A549 (cell line): ENCODE measurements at regions not wholly inside any gene's neighbourhood (a gene's known extent, or its start where the extent isn't known, plus 50 kb on each side); places are given as distances from the start of the nearest gene placed in this dataset.

Experiments used
- ATAC-seq, 2 experiments: fragments of 200-7000 bp in 1 of 2; fragments of >200 bp in 1 of 2; cut with Nextera tagmentation in 1 of 2; cut with Tn5 transposase in 1 of 2; 3 replicates each; pipeline versions ENCODE4 v1.8.0 to v1.9.1; 2018 to 2020; ENCODE audit warnings: mild to moderate bottlenecking in 1 of 2, moderate library complexity in 1 of 2
- CTCF ChIA-PET: fragments of 300-600 bp; sonication (Branson Sonifier 250); formaldehyde crosslinking; extraction: SDS; loops from one replicate; lab custom pipeline; 2021; ENCODE audit warnings: antibody characterized with exemption, inconsistent platforms; lab: Yijun Ruan, JAX
- POLR2A ChIA-PET: fragments of 350-600 bp; formaldehyde crosslinking; extraction: SDS; loops from one replicate; lab custom pipeline; 2021; ENCODE audit warnings: antibody characterized with exemption, inconsistent platforms; lab: Yijun Ruan, JAX
- DNase-seq, 2 experiments: peaks; one replicate each; pipeline versions ENCODE4 v3.0.0 to v3.0.0-alpha.2; 2011 to 2016; ENCODE audit warnings: low read depth in 1 of 2, low spot score in 1 of 2
- FAIRE-seq: peaks from 2 replicates; lab custom pipeline; 2011; peaks lifted over from hg19 to GRCh38; lab: Jason Lieb, UNC
- H3K27ac ChIP-seq, 2 experiments: fragments of >200 bp; sonication (Bioruptor Twin); formaldehyde crosslinking; 3 replicates each; pipeline ENCODE4 v1.5.1; 2016 to 2017
- H3K4me1 ChIP-seq: fragments of >200 bp; sonication (Bioruptor Twin); formaldehyde crosslinking; 3 replicates; pipeline ENCODE4 v1.6.1; 2016
- H3K4me2 ChIP-seq: fragments of >200 bp; sonication (Bioruptor Twin); formaldehyde crosslinking; 3 replicates; pipeline ENCODE4 v1.6.1; 2016
- H3K4me3 ChIP-seq: fragments of >200 bp; sonication (Bioruptor Twin); formaldehyde crosslinking; 3 replicates; pipeline ENCODE4 v1.5.1; 2016
- H3K9me3 ChIP-seq: fragments of >200 bp; sonication (Bioruptor Twin); formaldehyde crosslinking; 3 replicates; pipeline ENCODE4 v1.6.1; 2016
- BCL3 ChIP-seq: fragments of >200 bp; sonication (Bioruptor Twin); formaldehyde crosslinking; IDR thresholded peaks from 3 replicates; pipeline ENCODE4 v1.6.1; 2016
- CEBPB ChIP-seq, 2 experiments: fragments of >200 bp in 1 of 2; sonication (Bioruptor Twin) in 1 of 2; formaldehyde crosslinking in 1 of 2; IDR thresholded peaks; 2 replicates each; pipeline ENCODE4 v1.6.1; 2012 to 2016
- CHD2 ChIP-seq: fragments of 150-350 bp; IDR thresholded peaks from 2 replicates; pipeline ENCODE4 v1.6.1; 2014; ENCODE audit warnings: low read length; ENCODE audit not compliant: partially characterized antibody
- EP300 ChIP-seq, 2 experiments: fragments of >200 bp; sonication (Bioruptor Twin); formaldehyde crosslinking; IDR thresholded peaks; 2 replicates in 1 of 2; 3 replicates in 1 of 2; pipeline ENCODE4 v1.6.1; 2016 to 2017
- ESRRA ChIP-seq: fragments of 150-350 bp; IDR thresholded peaks from 2 replicates; pipeline ENCODE4 v1.6.1; 2014; ENCODE audit warnings: mild to moderate bottlenecking, low read length, borderline replicate concordance
- FOSL2 ChIP-seq, 2 experiments: fragments of 450-650 bp in 1 of 2; fragments of >200 bp in 1 of 2; sonication (Bioruptor Twin) in 1 of 2; formaldehyde crosslinking; IDR thresholded peaks; 2 replicates each; pipeline versions ENCODE4 v1.5.0 to v1.6.1; 2016 to 2020; ENCODE audit warnings: mild to moderate bottlenecking in 1 of 2, moderate library complexity in 1 of 2
- FOXS1 ChIP-seq: fragments of 250-450 bp; sonication (Bioruptor Pico); IDR thresholded peaks from 2 replicates; pipeline ENCODE4 v1.5.0; 2020; ENCODE audit warnings: mild to moderate bottlenecking, moderate library complexity
- GATA3 ChIP-seq: IDR thresholded peaks from 2 replicates; pipeline ENCODE4 v1.6.1; 2012; ENCODE audit warnings: borderline replicate concordance
- HDAC2 ChIP-seq: fragments of 200-600 bp; sonication (generic); IDR thresholded peaks from 2 replicates; pipeline ENCODE4 v1.6.1; 2016
- HES2 ChIP-seq: fragments of >200 bp; sonication (Bioruptor Twin); formaldehyde crosslinking; IDR thresholded peaks from 2 replicates; pipeline ENCODE4 v1.6.1; 2016
- HEYL ChIP-seq: fragments of 250-450 bp; sonication (Bioruptor Pico); IDR thresholded peaks from 2 replicates; pipeline ENCODE4 v1.8.0; 2021; ENCODE audit warnings: mild to moderate bottlenecking, moderate library complexity
- HOXB13 ChIP-seq: fragments of 250-450 bp; sonication (Bioruptor Pico); IDR thresholded peaks from 2 replicates; pipeline ENCODE4 v1.5.0; 2020; ENCODE audit warnings: low read depth, mild to moderate bottlenecking, moderate library complexity
- HOXB5 ChIP-seq: fragments of 250-450 bp; sonication (Bioruptor Pico); IDR thresholded peaks from 2 replicates; pipeline ENCODE4 v1.5.0; 2020; ENCODE audit warnings: mild to moderate bottlenecking, moderate library complexity
- JUN ChIP-seq, 2 experiments: fragments of >200 bp; sonication (Bioruptor Twin); formaldehyde crosslinking; IDR thresholded peaks; 2 replicates in 1 of 2; 3 replicates in 1 of 2; pipeline ENCODE4 v1.6.1; 2016 to 2017
- JUNB ChIP-seq: fragments of >200 bp; sonication (Bioruptor Twin); formaldehyde crosslinking; IDR thresholded peaks from 2 replicates; pipeline ENCODE4 v1.6.1; 2016
- MAZ ChIP-seq: fragments of 150-350 bp; IDR thresholded peaks from 2 replicates; pipeline ENCODE4 v1.6.1; 2014; ENCODE audit warnings: antibody characterized with exemption, low read depth, low read length, borderline replicate concordance
- MYC ChIP-seq: IDR thresholded peaks from 2 replicates; pipeline ENCODE4 v1.6.1; 2012; ENCODE audit warnings: mild to moderate bottlenecking, inconsistent platforms, low read length, improper control_type of control experiment, borderline replicate concordance
- NFE2L2 ChIP-seq: fragments of 150-350 bp; conservative IDR thresholded peaks from 2 replicates; pipeline ENCODE4 v1.6.1; 2014; ENCODE audit warnings: low read length
- NPAS2 ChIP-seq: fragments of 250-450 bp; sonication (Bioruptor Pico); IDR thresholded peaks from 2 replicates; pipeline ENCODE4 v1.8.0; 2022; ENCODE audit warnings: mild to moderate bottlenecking, moderate library complexity, borderline replicate concordance
- NR3C1 ChIP-seq: fragments of >200 bp; sonication (Bioruptor Twin); formaldehyde crosslinking; IDR thresholded peaks from 3 replicates; pipeline ENCODE4 v1.6.1; 2017
- PBX3 ChIP-seq: IDR thresholded peaks from 2 replicates; pipeline ENCODE4 v1.6.1; 2012
- PHF8 ChIP-seq: fragments of 200-600 bp; sonication (generic); IDR thresholded peaks from 2 replicates; pipeline ENCODE4 v1.6.1; 2016; ENCODE audit warnings: low read depth, mild to moderate bottlenecking, antibody characterized with exemption, moderate library complexity, borderline replicate concordance
- RAD21 ChIP-seq, 2 experiments: fragments of >200 bp in 1 of 2; sonication (Bioruptor Twin) in 1 of 2; formaldehyde crosslinking in 1 of 2; IDR thresholded peaks in 1 of 2; conservative IDR thresholded peaks in 1 of 2; 2 replicates in 1 of 2; 3 replicates in 1 of 2; pipeline ENCODE4 v1.6.1; 2012 to 2018; ENCODE audit warnings: inconsistent platforms in 1 of 2
- RFX5 ChIP-seq: fragments of 450-650 bp; IDR thresholded peaks from 2 replicates; pipeline ENCODE4 v1.7.1; 2014; ENCODE audit warnings: antibody characterized with exemption, mild to moderate bottlenecking, moderate library complexity
- SMC3 ChIP-seq: fragments of >200 bp; sonication (Bioruptor Twin); formaldehyde crosslinking; IDR thresholded peaks from 3 replicates; pipeline ENCODE4 v1.6.1; 2018; ENCODE audit warnings: inconsistent platforms
- ZC3H11A ChIP-seq: fragments of 450-650 bp; IDR thresholded peaks from 2 replicates; pipeline ENCODE4 v1.6.1; 2014; ENCODE audit warnings: antibody characterized with exemption, mild to moderate bottlenecking
- ZSCAN20 ChIP-seq: fragments of 250-450 bp; sonication (Bioruptor Pico); IDR thresholded peaks from 2 replicates; pipeline ENCODE4 v1.8.0; 2022; ENCODE audit warnings: mild to moderate bottlenecking, moderate library complexity
- WGBS: methylation state at CpG from one replicate; pipeline ENCODE4 v1.1.6; 2017; ENCODE audit errors: missing lambda C conversion rate; 5-methylcytosine and 5-hydroxymethylcytosine counted together

DNA sequence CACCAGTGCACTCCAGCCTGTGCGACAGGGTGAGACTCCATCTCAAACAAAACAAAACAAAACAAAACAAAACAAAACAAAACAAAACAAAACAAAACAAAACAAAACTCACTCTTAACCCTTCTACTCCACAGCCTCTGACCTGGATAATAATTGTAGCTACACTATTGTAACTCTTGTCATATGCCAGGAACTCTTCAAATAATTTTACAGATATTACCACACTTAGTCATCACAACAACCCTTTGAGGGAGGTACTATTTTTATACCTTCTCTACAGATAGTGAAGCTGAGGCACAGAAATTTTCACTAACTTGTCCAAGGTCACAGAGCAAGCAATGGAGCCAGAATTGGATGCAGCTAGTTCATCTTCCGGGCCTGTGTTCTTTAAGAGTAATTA is 547.8 kb downstream of the ADGRL2 start:
- Histone ChIP-seq H3K27ac (no peak overlapping the region), H3K9me3 (no peaks in the 10 kb centered on the region), H3K4me3 (no peak overlapping the region), H3K4me1 (no peaks in the 10 kb centered on the region), H3K4me2 (no peak overlapping the region)
- FAIRE-seq, result no peak
- TF ChIP-seq MAZ (no peak), BCL3 (no peak), NFE2L2 (no peak), EP300 (IDR thresholded peaks at IDR 0.05) (no peak), HEYL (CRISPR knock-in tag) (no peak), HES2 (no peak), PHF8 (no peak), HOXB5 (CRISPR knock-in tag) (no peak), CHD2 (no peak), SMC3 (no peak), ZSCAN20 (CRISPR knock-in tag) (no peak), CEBPB (IDR thresholded peaks at IDR 0.05) (no peak), MYC (no peak), RAD21 (conservative IDR thresholded peaks at IDR 0.05 in 1 of 2, IDR thresholded peaks at IDR 0.05 in 1 of 2) (no peak), ESRRA (no peak)
- ChIA-PET CTCF (no interaction called here), POLR2A (no interaction called here)
- 80% methylated on average over 2 of the region's 2 CpGs for WGBS
- ATAC-seq, result no peak
- no peak for DNase-seq

- no peak for DNase-seq
- H3K4me1 ChIP-seq, result no peaks in the 10 kb centered on the region
- ChIA-PET CTCF (no interaction called here), POLR2A (no interaction called here)
- no peak overlapping the region for H3K27ac ChIP-seq
- H3K9me3 ChIP-seq, result no peaks in the 10 kb centered on the region
- no peak for TF ChIP-seq HDAC2
- no peak for TF ChIP-seq NPAS2 (CRISPR knock-in tag)
- TF ChIP-seq RAD21 (conservative IDR thresholded peaks at IDR 0.05 in 1 of 2, IDR thresholded peaks at IDR 0.05 in 1 of 2), result no peak
- no peak for TF ChIP-seq GATA3
- TF ChIP-seq FOSL2 (IDR thresholded peaks at IDR 0.05), result no peak
- no peak for TF ChIP-seq FOSL2 (CRISPR knock-in tag; IDR thresholded peaks at IDR 0.05)
- TF ChIP-seq RFX5, result no peak
- TF ChIP-seq, all 56 proteins: peak for 0
- H3K4me2 ChIP-seq, result no peak overlapping the region
- no peak overlapping the region for H3K4me3 ChIP-seq
- ATAC-seq (no peak), FAIRE-seq (no peak)
- 34% methylated on average over 4 of the region's 4 CpGs for WGBS
Observed at GRCh38 chr1:82346141-82346540, 545.4 kb downstream of the ADGRL2 start.

DNA sequence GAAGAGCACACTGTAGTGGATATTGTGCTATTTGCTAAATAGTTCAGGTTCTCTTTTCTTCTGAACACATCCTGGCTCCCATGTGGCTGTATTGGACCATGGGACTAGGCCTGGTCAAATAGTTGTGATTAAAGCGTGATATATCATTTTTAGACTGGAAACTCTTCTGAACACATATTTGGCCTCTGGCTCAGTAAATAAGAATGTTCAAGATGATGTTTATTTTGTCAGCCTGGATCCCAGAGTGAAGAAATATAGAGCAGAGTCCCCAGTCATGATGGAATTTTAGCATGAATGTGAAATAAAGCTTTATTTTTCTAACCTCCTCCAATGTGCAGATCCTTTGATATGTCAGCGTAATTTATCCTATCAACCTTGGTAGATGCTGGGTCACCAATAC is 542.6 kb downstream of the ADGRL2 start:
- Histone ChIP-seq H3K9me3 (no peaks in the 10 kb centered on the region), H3K4me2 (no peak overlapping the region), H3K4me1 (no peaks in the 10 kb centered on the region), H3K4me3 (no peak overlapping the region), H3K27ac (no peak overlapping the region)
- FAIRE-seq (no peak), ATAC-seq (no peak), DNase-seq (no peak)
- ChIA-PET CTCF (no interaction called here), POLR2A (no interaction called here)
- WGBS, result 19% methylated on average over 2 of the region's 2 CpGs
- no peak for TF ChIP-seq NPAS2 (CRISPR knock-in tag)
- no peak for TF ChIP-seq FOXS1
- no peak for TF ChIP-seq EP300 (IDR thresholded peaks at IDR 0.05)
- TF ChIP-seq PBX3, result no peak
- no peak for TF ChIP-seq ZC3H11A
- no peak for TF ChIP-seq NR3C1
- no peak for TF ChIP-seq HOXB13
- TF ChIP-seq JUNB, result no peak
- no peak for TF ChIP-seq RFX5
- no peak for TF ChIP-seq HEYL (CRISPR knock-in tag)
- TF ChIP-seq HDAC2, result no peak
- no peak for TF ChIP-seq JUN (IDR thresholded peaks at IDR 0.05)
